ENCODE measurements at regions not wholly inside any gene's neighbourhood (a gene's known extent, or its start where the extent isn't known, plus 50 kb on each side); places are given as distances from the start of the nearest gene placed in this dataset.

- no peak for TF ChIP-seq CTCF (conservative IDR thresholded peaks at IDR 0.05)
- no peak for TF ChIP-seq EZH2 (IDR thresholded peaks at IDR 0.05; ENCODE audit: low read depth)
Observed at GRCh38 chr7:13017881-13018280, 330.4 kb downstream of the ARL4A start.

All from PC-9 (cell line).